Stomach smooth muscle (tissue), 2 donors: ENCODE measurements at regions not wholly inside any gene's neighbourhood (a gene's known extent, or its start where the extent isn't known, plus 50 kb on each side); places are given as distances from the start of the nearest gene placed in this dataset.

ENCODE experiments used
- H3K27ac ChIP-seq: one replicate; pipeline ENCODE4 v1.7.0; 2013; ENCODE audit warnings: mild to moderate bottlenecking, low read length, inconsistent platforms
- H3K27me3 ChIP-seq, 2 donors: one replicate each; pipeline ENCODE4 v1.7.0; 2013; ENCODE audit warnings: low read length in 2 of 2; ENCODE audit not compliant: insufficient read depth in 2 of 2, control insufficient read depth in 1 of 2
- H3K36me3 ChIP-seq, 2 donors: one replicate each; pipeline ENCODE4 v1.7.0; 2013; ENCODE audit warnings: low read length in 2 of 2; ENCODE audit not compliant: control insufficient read depth in 2 of 2, insufficient read depth in 2 of 2
- H3K4me1 ChIP-seq: one replicate; pipeline ENCODE4 v1.7.0; 2013; ENCODE audit warnings: low read length; ENCODE audit not compliant: control insufficient read depth, insufficient read depth
- H3K4me3 ChIP-seq, 2 donors: one replicate each; pipeline ENCODE4 v1.7.0; 2013; ENCODE audit warnings: low read length in 2 of 2
- H3K9ac ChIP-seq, 2 donors: one replicate each; pipeline ENCODE4 v1.7.0; 2013; ENCODE audit warnings: low read length in 2 of 2, mild to moderate bottlenecking in 1 of 2
- H3K9me3 ChIP-seq, 2 donors: one replicate each; pipeline ENCODE4 v1.7.0; 2013; ENCODE audit warnings: low read length in 2 of 2; ENCODE audit not compliant: control insufficient read depth in 2 of 2
- donor health status: healthy.
- donor health status: Pancreatic carcinoma.

DNA sequence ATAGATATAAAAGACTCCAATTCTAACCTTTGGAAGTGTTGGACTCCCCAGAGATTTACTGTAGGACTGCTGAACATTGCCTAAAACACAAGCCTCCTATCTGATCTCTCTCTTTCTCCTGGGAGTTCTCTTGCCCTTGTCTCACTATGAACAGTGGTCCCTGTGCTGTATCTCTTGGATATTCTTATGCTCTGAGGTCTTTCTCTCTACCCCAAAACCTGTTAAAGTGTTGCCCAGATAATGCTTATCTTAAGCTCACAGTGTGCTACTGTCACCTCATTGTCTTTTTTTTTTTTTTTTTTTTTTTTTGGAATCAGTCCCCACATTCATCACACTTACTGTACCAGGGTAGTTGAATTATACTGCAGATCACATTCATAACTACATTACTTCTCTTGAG lies 131.0 kb upstream of the CBLB start:
- H3K9ac ChIP-seq = no peak overlapping the region
- no peaks in the 10 kb centered on the region for H3K27me3 ChIP-seq
- H3K4me1 ChIP-seq = no peaks in the 10 kb centered on the region
- H3K4me3 ChIP-seq = no peak overlapping the region
- H3K36me3 ChIP-seq = no peaks in the 10 kb centered on the region
- no peak overlapping the region for H3K27ac ChIP-seq
- H3K9me3 ChIP-seq = no peaks in the 10 kb centered on the region

DNA sequence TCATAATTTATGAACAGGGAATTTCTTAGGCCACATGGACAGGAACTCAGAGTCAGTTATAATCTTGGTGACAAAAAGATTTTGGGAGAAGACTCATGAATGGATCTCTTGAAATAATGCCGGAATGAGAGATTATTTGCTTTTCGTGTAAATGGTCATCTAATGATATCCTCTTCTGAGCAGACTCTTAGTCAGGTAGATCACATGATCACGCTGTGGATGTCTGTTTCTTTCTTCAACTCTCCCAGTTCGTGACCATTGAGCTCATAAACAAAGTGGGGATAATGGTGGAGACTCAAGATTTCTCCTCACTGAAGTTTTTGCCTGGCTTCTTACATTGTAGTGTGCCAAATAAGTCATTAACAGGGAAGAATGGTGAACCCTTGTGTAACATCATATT lies 133.1 kb upstream of the CBLB start:
- Histone ChIP-seq H3K9ac (no peak overlapping the region), H3K27ac (no peak overlapping the region), H3K27me3 (no peaks in the 10 kb centered on the region), H3K9me3 (no peaks in the 10 kb centered on the region), H3K36me3 (no peaks in the 10 kb centered on the region), H3K4me3 (no peak overlapping the region), H3K4me1 (no peaks in the 10 kb centered on the region)

DNA sequence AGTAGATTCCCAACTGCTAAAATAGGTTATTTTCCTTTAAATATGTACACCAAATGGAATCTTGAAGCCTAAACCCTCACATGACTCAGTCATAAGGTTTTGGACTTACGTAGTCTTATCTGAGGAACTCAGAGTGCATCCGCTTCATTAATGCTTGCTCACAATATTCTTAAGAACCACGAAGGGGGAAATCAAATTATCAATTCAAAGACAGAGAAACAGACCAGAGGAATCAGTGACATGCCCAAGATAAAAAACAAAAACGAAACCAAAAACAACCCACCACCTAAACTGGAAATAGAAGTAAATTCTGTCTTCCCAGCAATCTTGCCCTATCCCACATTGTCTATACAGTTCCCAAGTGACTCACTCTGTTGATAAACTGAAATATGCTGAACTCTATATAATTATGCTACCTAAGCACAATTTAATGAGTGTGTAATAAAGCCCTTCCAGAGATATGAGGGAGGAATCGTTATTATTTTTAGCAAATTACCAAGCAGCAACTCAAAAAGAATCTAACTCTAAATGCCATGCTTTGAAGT lies 135.4 kb upstream of the CBLB start:
- no peaks in the 10 kb centered on the region for H3K36me3 ChIP-seq
- H3K9me3 ChIP-seq = no peaks in the 10 kb centered on the region
- H3K4me3 ChIP-seq = no peak overlapping the region
- no peaks in the 10 kb centered on the region for H3K4me1 ChIP-seq
- no peak overlapping the region for H3K27ac ChIP-seq
- no peaks in the 10 kb centered on the region for H3K27me3 ChIP-seq
- no peak overlapping the region for H3K9ac ChIP-seq

DNA sequence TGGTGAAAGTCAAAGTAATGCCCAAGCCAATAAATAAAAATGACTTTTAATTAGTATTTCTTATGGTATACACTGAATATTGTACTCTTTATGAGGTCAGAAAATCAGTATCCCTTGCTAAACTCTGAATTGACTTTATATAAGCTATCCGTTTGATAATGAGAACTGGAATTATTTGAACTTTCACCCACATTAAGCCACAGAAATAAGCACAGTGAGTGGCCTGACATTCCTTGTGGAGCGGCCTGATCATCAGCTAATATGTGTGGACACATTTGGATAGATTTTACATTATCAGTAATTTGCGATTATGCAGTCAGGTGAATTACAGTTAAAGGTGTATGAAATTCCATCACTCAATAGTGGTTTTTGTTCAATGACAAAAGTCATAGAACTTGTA lies 136.0 kb upstream of the CBLB start:
- H3K4me1 ChIP-seq = no peaks in the 10 kb centered on the region
- H3K9me3 ChIP-seq = no peaks in the 10 kb centered on the region
- H3K27me3 ChIP-seq = no peaks in the 10 kb centered on the region
- H3K9ac ChIP-seq = no peak overlapping the region
- no peaks in the 10 kb centered on the region for H3K36me3 ChIP-seq
- H3K27ac ChIP-seq = no peak overlapping the region
- H3K4me3 ChIP-seq = no peak overlapping the region

DNA sequence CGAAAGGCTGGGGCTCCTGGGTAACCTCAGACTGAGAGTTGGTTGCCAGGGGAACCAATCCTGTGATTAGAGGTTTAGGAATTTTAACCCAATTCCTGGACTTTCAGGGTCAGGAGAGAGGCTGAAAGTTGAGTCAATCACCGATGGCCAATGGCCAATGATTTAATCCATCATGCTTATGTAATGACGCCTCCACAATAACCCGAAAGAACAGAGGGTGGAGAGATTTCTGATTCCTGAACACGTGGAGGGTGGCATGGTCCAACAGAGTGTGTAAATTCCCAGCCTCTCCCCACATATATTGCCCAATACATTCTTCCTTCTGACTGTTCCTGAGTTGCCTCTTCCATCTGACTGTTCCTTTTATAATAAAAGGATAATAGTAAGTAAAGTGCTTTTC lies 137.2 kb upstream of the CBLB start:
- H3K27me3 ChIP-seq = no peaks in the 10 kb centered on the region
- no peak overlapping the region for H3K9ac ChIP-seq
- H3K27ac ChIP-seq = no peak overlapping the region
- no peaks in the 10 kb centered on the region for H3K9me3 ChIP-seq
- no peaks in the 10 kb centered on the region for H3K36me3 ChIP-seq
- no peaks in the 10 kb centered on the region for H3K4me1 ChIP-seq
- no peak overlapping the region for H3K4me3 ChIP-seq

DNA sequence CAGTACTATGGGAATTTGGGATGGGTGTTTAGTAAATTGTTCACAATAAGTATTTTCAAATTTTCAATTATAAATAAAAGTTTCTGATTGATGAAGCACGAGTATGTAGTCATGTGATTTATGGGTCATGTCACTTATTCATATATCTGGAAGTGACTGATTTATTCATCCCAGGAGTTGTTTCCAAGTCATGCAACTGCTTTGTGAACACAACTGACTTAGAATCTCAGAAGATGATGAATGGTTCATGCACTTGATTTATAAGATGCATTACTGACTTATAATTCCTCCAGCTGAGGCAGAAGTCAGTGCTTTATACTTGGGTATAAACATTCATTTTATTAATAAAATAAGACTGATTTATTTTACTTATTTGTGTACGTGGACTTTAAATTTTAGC lies 137.8 kb upstream of the CBLB start:
- no peaks in the 10 kb centered on the region for H3K27me3 ChIP-seq
- no peak overlapping the region for H3K27ac ChIP-seq
- no peaks in the 10 kb centered on the region for H3K4me1 ChIP-seq
- H3K9ac ChIP-seq = no peak overlapping the region
- no peaks in the 10 kb centered on the region for H3K36me3 ChIP-seq
- H3K4me3 ChIP-seq = no peak overlapping the region
- no peaks in the 10 kb centered on the region for H3K9me3 ChIP-seq

DNA sequence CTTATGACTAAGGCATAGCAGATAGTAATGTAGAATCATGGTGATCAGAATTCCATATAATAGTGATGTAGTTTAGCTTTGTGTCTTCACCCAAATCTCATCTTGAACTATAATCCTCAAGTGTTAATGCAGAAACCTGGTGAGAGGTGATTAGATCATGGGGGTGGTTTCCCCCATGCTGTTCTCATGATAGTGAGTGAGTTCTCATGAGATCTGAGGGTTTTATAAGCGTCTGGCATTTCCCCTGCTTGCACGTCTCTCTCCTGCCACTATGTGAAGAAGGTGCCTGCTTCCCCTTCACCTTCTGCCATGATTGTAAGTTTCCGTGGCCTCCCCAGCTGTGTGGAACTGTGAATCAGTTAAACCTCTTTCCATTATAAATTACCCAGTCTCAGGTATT lies 138.7 kb upstream of the CBLB start:
- Histone ChIP-seq H3K4me1 (no peaks in the 10 kb centered on the region), H3K36me3 (no peaks in the 10 kb centered on the region), H3K4me3 (no peak overlapping the region), H3K27me3 (no peaks in the 10 kb centered on the region), H3K27ac (no peak overlapping the region), H3K9me3 (no peaks in the 10 kb centered on the region), H3K9ac (no peak overlapping the region)

DNA sequence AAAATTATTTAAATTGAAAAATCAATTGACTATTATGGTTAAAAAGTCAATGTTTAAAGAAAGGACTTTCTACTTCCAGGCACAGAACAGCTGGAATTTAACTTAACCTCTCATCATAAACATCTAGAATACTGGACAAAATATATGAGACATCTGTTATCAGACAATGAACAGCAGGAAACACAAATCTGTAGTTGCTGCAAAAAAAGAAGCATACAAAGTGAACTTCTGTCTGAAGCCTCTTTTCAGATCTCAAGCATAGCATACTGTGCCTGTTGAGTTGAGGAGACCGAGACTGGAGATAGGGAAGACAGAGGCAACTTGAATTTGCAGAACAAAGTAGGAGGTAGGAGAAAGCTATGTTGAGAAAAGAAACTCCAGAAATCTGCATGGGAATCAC lies 140.0 kb upstream of the CBLB start:
- Histone ChIP-seq H3K36me3 (no peaks in the 10 kb centered on the region), H3K4me3 (no peak overlapping the region), H3K4me1 (no peaks in the 10 kb centered on the region), H3K9ac (no peak overlapping the region), H3K27me3 (no peaks in the 10 kb centered on the region), H3K27ac (no peak overlapping the region), H3K9me3 (no peaks in the 10 kb centered on the region)

DNA sequence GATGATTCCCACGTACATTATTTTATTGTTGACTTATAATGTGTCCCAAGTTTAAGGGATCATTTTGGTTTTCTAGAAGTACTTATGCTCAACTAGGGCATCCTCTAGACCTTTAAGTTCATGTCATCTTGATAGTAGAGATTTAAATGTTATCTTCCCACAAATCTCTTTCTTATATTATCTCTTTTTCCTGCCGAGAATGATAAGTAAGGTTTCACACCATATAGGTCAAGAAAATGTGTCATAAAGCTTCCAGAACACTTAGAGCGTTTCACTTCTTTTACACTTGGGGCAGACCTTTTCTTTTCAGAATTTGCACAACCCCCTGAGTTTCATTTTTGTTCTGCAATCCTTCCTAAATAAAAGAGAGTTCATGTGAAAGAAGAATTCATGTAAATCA lies 142.0 kb upstream of the CBLB start:
- Histone ChIP-seq H3K4me1 (no peaks in the 10 kb centered on the region), H3K9ac (no peak overlapping the region), H3K9me3 (no peaks in the 10 kb centered on the region), H3K4me3 (no peak overlapping the region), H3K27ac (no peak overlapping the region), H3K36me3 (no peaks in the 10 kb centered on the region), H3K27me3 (no peaks in the 10 kb centered on the region)

DNA sequence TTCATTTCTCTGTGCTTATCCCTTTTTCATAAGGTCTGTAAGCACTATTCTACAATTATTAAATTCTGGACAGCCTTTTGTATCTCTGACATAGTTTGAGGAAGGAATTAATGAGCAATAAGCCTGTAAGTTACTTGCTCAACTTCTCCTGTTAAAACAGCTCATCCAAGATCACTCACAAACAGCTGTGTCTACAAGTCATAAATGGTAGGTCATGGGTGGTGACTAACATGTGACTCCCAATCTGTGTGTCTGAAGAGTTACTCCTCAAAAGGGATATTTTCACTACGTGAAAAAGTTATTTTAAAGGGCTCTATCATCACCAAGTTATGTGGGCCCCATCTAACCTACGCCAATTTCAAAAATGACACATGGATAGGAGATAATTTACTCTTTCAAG lies 145.2 kb upstream of the CBLB start:
- no peak overlapping the region for H3K27ac ChIP-seq
- no peaks in the 10 kb centered on the region for H3K4me1 ChIP-seq

DNA sequence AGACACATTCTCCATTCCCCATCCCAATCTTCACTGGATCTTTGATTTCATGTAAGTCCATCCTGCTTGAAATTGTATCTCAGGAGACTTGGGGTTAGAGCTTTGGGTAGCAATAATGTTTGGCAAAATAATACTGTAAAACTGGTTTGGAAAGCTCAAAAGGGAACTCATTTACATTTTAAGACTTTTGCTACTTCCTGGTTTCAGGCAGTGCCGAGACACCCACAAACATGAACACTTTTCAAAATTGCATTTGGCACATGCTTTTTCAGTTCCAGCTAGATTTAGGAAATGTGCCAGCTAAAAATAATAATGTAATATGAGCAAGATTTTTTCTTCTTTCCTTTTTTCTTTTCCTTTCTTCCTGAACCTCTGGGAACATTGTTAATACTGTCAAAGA lies 145.7 kb upstream of the CBLB start:
- no peaks in the 10 kb centered on the region for H3K27me3 ChIP-seq
- H3K36me3 ChIP-seq = no peaks in the 10 kb centered on the region
- H3K4me3 ChIP-seq = no peak overlapping the region
- no peak overlapping the region for H3K9ac ChIP-seq
- H3K4me1 ChIP-seq = no peaks in the 10 kb centered on the region
- H3K27ac ChIP-seq = no peak overlapping the region
- H3K9me3 ChIP-seq = no peaks in the 10 kb centered on the region

More for the DNA sequence above, 145.2 kb upstream of the CBLB start:
- Histone ChIP-seq H3K27me3 (no peaks in the 10 kb centered on the region), H3K9ac (no peak overlapping the region), H3K4me3 (no peak overlapping the region), H3K36me3 (no peaks in the 10 kb centered on the region), H3K9me3 (no peaks in the 10 kb centered on the region)
